Spleen (tissue), 7 donors: ENCODE measurements at regions not wholly inside any gene's neighbourhood (a gene's known extent, or its start where the extent isn't known, plus 50 kb on each side); places are given as distances from the start of the nearest gene placed in this dataset.
"Not testable (repeated sequence)": the region's sequence is repeated elsewhere in the genome, so short reads cannot be mapped to it uniquely, and the experiment has no call there.

Experiments used
- CTCF ChIP-seq, 11 experiments: fragments of 200-600 bp in 7 of 11; fragments of 450-650 bp in 4 of 11; sonication (generic) in 4 of 11; IDR thresholded peaks in 8 of 11; conservative IDR thresholded peaks in 3 of 11; 1 replicate in 7 of 11; 2 replicates in 4 of 11; pipeline versions ENCODE4 v1.4.0 to v1.8.0; 2016 to 2021; ENCODE audit warnings: antibody characterized with exemption in 11 of 11, inconsistent platforms in 4 of 11, mild to moderate bottlenecking in 1 of 11
- POLR2A ChIP-seq, 3 donors: fragments of 450-650 bp; IDR thresholded peaks; one replicate each; pipeline ENCODE4 v1.5.1; 2017; ENCODE audit warnings: antibody characterized with exemption in 3 of 3, mild to moderate bottlenecking in 1 of 3
- donor health status: DM: no; HTN: no; CAD: no; lungs with moderate emphysema.
- donor health status: DM: no; HTN: no; CAD: no.
- donor health status: DM: no; HTN: no; CAD: no.

- not testable (repeated sequence) for TF ChIP-seq CTCF (IDR thresholded peaks at IDR 0.05 in 8 of 11, conservative IDR thresholded peaks at IDR 0.05 in 3 of 11); POLR2A (IDR thresholded peaks at IDR 0.05)
Measured at GRCh38 chr14:19311023-19311422, 123.1 kb downstream of the POTEG start.
